SJSA1 (cell line): ENCODE measurements at regions not wholly inside any gene's neighbourhood (a gene's known extent, or its start where the extent isn't known, plus 50 kb on each side); places are given as distances from the start of the nearest gene placed in this dataset.

ENCODE experiments used
- DNase-seq, 2 experiments: peaks; one replicate each; pipeline ENCODE4 v3.0.0-alpha.2; 2015 to 2020; ENCODE audit warnings: low spot score in 2 of 2, low read depth in 1 of 2
- H3K27ac ChIP-seq: fragments of 250-450 bp; sonication (Bioruptor Pico); 2 replicates; pipeline ENCODE4 v1.5.1; 2020; ENCODE audit warnings: mild to moderate bottlenecking, moderate library complexity
- H3K27me3 ChIP-seq: fragments of 250-450 bp; sonication (Bioruptor Pico); replicated peaks from 2 replicates; pipeline ENCODE4 v1.5.1; 2020; ENCODE audit warnings: mild to moderate bottlenecking, moderate library complexity
- H3K36me3 ChIP-seq: fragments of 250-450 bp; sonication (Bioruptor Pico); 2 replicates; pipeline ENCODE4 v1.5.1; 2020; ENCODE audit warnings: mild to moderate bottlenecking
- H3K4me1 ChIP-seq: fragments of 250-450 bp; sonication (Bioruptor Pico); replicated peaks from 2 replicates; pipeline ENCODE4 v1.6.1; 2021; ENCODE audit warnings: mild to moderate bottlenecking
- H3K4me3 ChIP-seq: fragments of 250-450 bp; sonication (Bioruptor Pico); 2 replicates; pipeline ENCODE4 v1.5.1; 2020; ENCODE audit warnings: mild to moderate bottlenecking
- H3K9me3 ChIP-seq: fragments of 250-450 bp; sonication (Bioruptor Pico); replicated peaks from 2 replicates; pipeline ENCODE4 v1.5.1; 2020; ENCODE audit warnings: mild to moderate bottlenecking

GRCh38 chr22:27372969-27373670, 428.4 kb downstream of the MN1 start:
- Histone ChIP-seq H3K36me3 (no peaks in the 10 kb centered on the region), H3K4me1 (peaks cover 7% of the 10 kb centered on the region), H3K27ac (no peak overlapping the region), H3K27me3 (peaks cover under 1% of the 10 kb centered on the region; the same call in 1 of the 2 replicates), H3K4me3 (no peak overlapping the region), H3K9me3 (no peaks in the 10 kb centered on the region)
- peak; percentile 4 to 54 for DNase-seq

- peaks cover 5% of the 10 kb centered on the region; the same call in 1 of the 2 replicates for H3K27me3 ChIP-seq
- no peak for DNase-seq
- peaks cover 7% of the 10 kb centered on the region for H3K4me1 ChIP-seq
- H3K9me3 ChIP-seq, result no peaks in the 10 kb centered on the region
- no peaks in the 10 kb centered on the region for H3K36me3 ChIP-seq
- no peak overlapping the region for H3K4me3 ChIP-seq
- no peak overlapping the region for H3K27ac ChIP-seq
Measured at GRCh38 chr22:27377501-27378295, 423.9 kb downstream of the MN1 start.

- Histone ChIP-seq H3K27me3 (peaks cover 9% of the 10 kb centered on the region; the same call in 1 of the 2 replicates), H3K36me3 (no peaks in the 10 kb centered on the region)
Measured at GRCh38 chr22:27378311-27378800, 423.2 kb downstream of the MN1 start.

GRCh38 chr22:27378995-27379394, 422.6 kb downstream of the MN1 start:
- Histone ChIP-seq H3K4me3 (no peak overlapping the region), H3K36me3 (no peaks in the 10 kb centered on the region), H3K4me1 (no peaks in the 10 kb centered on the region), H3K27me3 (peaks cover 12% of the 10 kb centered on the region; the same call in 1 of the 2 replicates), H3K27ac (no peak overlapping the region), H3K9me3 (no peaks in the 10 kb centered on the region)
- DNase-seq, result no peak

More at GRCh38 chr22:27378311-27378800, 423.2 kb downstream of the MN1 start:
- DNase-seq, result no peak
- no peaks in the 10 kb centered on the region for H3K9me3 ChIP-seq
- peaks cover 4% of the 10 kb centered on the region for H3K4me1 ChIP-seq
- no peak overlapping the region for H3K27ac ChIP-seq
- H3K4me3 ChIP-seq, result no peak overlapping the region

- Histone ChIP-seq H3K4me3 (no peak overlapping the region), H3K27ac (no peak overlapping the region), H3K36me3 (no peaks in the 10 kb centered on the region), H3K9me3 (no peaks in the 10 kb centered on the region), H3K4me1 (no peaks in the 10 kb centered on the region), H3K27me3 (peaks cover 12% of the 10 kb centered on the region; the same call in 1 of the 2 replicates)
- no peak for DNase-seq
Measured at GRCh38 chr22:27380855-27381254, 420.7 kb downstream of the MN1 start.

- Histone ChIP-seq H3K9me3 (no peaks in the 10 kb centered on the region), H3K36me3 (no peaks in the 10 kb centered on the region), H3K4me1 (no peaks in the 10 kb centered on the region), H3K27ac (no peak overlapping the region), H3K27me3 (peaks cover 15% of the 10 kb centered on the region; the same call in 1 of the 2 replicates), H3K4me3 (no peak overlapping the region)
- no peak for DNase-seq
Measured at GRCh38 chr22:27381552-27381951, 420.0 kb downstream of the MN1 start.

- H3K36me3 ChIP-seq, result no peaks in the 10 kb centered on the region
- H3K27me3 ChIP-seq, result peaks cover 21% of the 10 kb centered on the region; the same call in 1 of the 2 replicates
- no peak overlapping the region for H3K4me3 ChIP-seq
- H3K27ac ChIP-seq, result no peak overlapping the region
- H3K4me1 ChIP-seq, result no peaks in the 10 kb centered on the region
- no peak for DNase-seq
- H3K9me3 ChIP-seq, result no peaks in the 10 kb centered on the region
Measured at GRCh38 chr22:27381960-27382742, 419.4 kb downstream of the MN1 start.

- no peak for DNase-seq
- Histone ChIP-seq H3K4me3 (no peak overlapping the region), H3K9me3 (no peaks in the 10 kb centered on the region), H3K27me3 (peaks cover 22% of the 10 kb centered on the region; the same call in 1 of the 2 replicates), H3K27ac (no peak overlapping the region), H3K4me1 (no peaks in the 10 kb centered on the region), H3K36me3 (no peaks in the 10 kb centered on the region)
Measured at GRCh38 chr22:27382947-27383346, 418.6 kb downstream of the MN1 start.

GRCh38 chr22:27383896-27384295, 417.7 kb downstream of the MN1 start:
- no peak overlapping the region for H3K27ac ChIP-seq
- no peaks in the 10 kb centered on the region for H3K9me3 ChIP-seq
- H3K4me1 ChIP-seq, result no peaks in the 10 kb centered on the region
- no peaks in the 10 kb centered on the region for H3K36me3 ChIP-seq
- H3K27me3 ChIP-seq, result peaks cover 17% of the 10 kb centered on the region; the same call in 1 of the 2 replicates
- no peak overlapping the region for H3K4me3 ChIP-seq
- no peak for DNase-seq

GRCh38 chr22:27385261-27385998, 416.1 kb downstream of the MN1 start:
- no peaks in the 10 kb centered on the region for H3K36me3 ChIP-seq
- peaks cover 25% of the 10 kb centered on the region for H3K27me3 ChIP-seq
- H3K9me3 ChIP-seq, result no peaks in the 10 kb centered on the region
- no peak for DNase-seq
- no peaks in the 10 kb centered on the region for H3K4me1 ChIP-seq
- no peak overlapping the region for H3K27ac ChIP-seq
- no peak overlapping the region for H3K4me3 ChIP-seq

- Histone ChIP-seq H3K9me3 (no peaks in the 10 kb centered on the region), H3K4me1 (no peaks in the 10 kb centered on the region), H3K27me3 (peaks cover 29% of the 10 kb centered on the region), H3K4me3 (no peak overlapping the region), H3K36me3 (no peaks in the 10 kb centered on the region), H3K27ac (no peak overlapping the region)
- no peak for DNase-seq
Measured at GRCh38 chr22:27386186-27386585, 415.4 kb downstream of the MN1 start.

- Histone ChIP-seq H3K27ac (no peak overlapping the region), H3K9me3 (no peaks in the 10 kb centered on the region), H3K27me3 (peaks cover 29% of the 10 kb centered on the region), H3K4me1 (no peaks in the 10 kb centered on the region), H3K4me3 (no peak overlapping the region), H3K36me3 (no peaks in the 10 kb centered on the region)
- no peak for DNase-seq
Measured at GRCh38 chr22:27387561-27387960, 414.0 kb downstream of the MN1 start.

- Histone ChIP-seq H3K27me3 (peaks cover 25% of the 10 kb centered on the region), H3K4me3 (no peak overlapping the region), H3K36me3 (no peaks in the 10 kb centered on the region), H3K4me1 (no peaks in the 10 kb centered on the region), H3K9me3 (no peaks in the 10 kb centered on the region), H3K27ac (no peak overlapping the region)
- no peak for DNase-seq
Measured at GRCh38 chr22:27388090-27388600, 413.4 kb downstream of the MN1 start.
